ENCODE measurements at regions not wholly inside any gene's neighbourhood (a gene's known extent, or its start where the extent isn't known, plus 50 kb on each side); places are given as distances from the start of the nearest gene placed in this dataset.

DNA sequence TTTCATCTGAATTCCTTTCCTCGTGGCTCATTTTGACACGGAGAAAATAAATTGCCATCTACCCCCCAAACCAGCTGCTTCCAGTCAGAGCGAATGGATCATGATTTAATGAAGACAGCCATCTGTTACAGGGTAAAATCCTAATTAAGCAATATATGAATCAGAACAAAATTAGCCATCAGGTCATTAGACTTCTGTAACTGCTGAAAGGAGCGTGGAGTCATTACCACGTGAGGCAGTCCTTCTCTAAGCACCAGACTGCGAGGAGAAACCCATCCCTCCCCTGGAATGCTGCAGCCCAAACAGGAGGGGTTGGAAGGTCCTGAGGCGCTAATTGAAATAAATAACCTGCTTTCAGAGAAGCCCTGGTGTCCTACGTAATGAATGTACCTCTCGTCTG, 51.1 kb upstream of the TCL1A start:
- TF ChIP-seq, protein P1, sequence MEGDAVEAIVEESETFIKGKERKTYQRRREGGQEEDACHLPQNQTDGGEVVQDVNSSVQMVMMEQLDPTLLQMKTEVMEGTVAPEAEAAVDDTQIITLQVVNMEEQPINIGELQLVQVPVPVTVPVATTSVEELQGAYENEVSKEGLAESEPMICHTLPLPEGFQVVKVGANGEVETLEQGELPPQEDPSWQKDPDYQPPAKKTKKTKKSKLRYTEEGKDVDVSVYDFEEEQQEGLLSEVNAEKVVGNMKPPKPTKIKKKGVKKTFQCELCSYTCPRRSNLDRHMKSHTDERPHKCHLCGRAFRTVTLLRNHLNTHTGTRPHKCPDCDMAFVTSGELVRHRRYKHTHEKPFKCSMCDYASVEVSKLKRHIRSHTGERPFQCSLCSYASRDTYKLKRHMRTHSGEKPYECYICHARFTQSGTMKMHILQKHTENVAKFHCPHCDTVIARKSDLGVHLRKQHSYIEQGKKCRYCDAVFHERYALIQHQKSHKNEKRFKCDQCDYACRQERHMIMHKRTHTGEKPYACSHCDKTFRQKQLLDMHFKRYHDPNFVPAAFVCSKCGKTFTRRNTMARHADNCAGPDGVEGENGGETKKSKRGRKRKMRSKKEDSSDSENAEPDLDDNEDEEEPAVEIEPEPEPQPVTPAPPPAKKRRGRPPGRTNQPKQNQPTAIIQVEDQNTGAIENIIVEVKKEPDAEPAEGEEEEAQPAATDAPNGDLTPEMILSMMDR (IDR thresholded peaks at IDR 0.05), result no peak
- TF ChIP-seq POLR2A (IDR thresholded peaks at IDR 0.05), result no peak
